ENCODE measurements at regions not wholly inside any gene's neighbourhood (a gene's known extent, or its start where the extent isn't known, plus 50 kb on each side); places are given as distances from the start of the nearest gene placed in this dataset.

DNA sequence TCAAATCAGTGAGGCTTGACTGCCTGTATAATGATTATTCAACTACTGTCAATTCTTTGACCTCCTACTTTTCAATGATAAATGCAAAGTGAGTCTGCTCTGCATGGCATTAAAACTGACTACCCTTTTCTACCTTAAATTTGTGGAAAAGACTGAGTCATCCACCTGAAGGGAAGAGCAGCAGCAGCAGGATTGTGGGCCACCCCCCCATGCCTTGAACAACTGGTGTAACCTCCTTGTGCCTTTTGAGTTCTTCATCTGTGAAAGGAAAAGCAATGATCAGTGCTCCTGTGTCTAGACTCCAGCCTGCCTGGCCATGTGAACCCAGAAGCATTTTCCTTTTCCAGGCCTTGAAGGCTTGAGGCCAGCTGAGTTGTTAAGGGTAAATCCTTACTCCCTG, 102.9 kb downstream of the OSR1 start:
- TF ChIP-seq, protein P1, sequence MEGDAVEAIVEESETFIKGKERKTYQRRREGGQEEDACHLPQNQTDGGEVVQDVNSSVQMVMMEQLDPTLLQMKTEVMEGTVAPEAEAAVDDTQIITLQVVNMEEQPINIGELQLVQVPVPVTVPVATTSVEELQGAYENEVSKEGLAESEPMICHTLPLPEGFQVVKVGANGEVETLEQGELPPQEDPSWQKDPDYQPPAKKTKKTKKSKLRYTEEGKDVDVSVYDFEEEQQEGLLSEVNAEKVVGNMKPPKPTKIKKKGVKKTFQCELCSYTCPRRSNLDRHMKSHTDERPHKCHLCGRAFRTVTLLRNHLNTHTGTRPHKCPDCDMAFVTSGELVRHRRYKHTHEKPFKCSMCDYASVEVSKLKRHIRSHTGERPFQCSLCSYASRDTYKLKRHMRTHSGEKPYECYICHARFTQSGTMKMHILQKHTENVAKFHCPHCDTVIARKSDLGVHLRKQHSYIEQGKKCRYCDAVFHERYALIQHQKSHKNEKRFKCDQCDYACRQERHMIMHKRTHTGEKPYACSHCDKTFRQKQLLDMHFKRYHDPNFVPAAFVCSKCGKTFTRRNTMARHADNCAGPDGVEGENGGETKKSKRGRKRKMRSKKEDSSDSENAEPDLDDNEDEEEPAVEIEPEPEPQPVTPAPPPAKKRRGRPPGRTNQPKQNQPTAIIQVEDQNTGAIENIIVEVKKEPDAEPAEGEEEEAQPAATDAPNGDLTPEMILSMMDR (IDR thresholded peaks at IDR 0.05; ENCODE audit: low read depth, low read length): no peak
- TF ChIP-seq EZH2phosphoT487 (IDR thresholded peaks at IDR 0.05; ENCODE audit: low read depth): no peak
